ENCODE measurements at regions not wholly inside any gene's neighbourhood (a gene's known extent, or its start where the extent isn't known, plus 50 kb on each side); places are given as distances from the start of the nearest gene placed in this dataset.

- TF ChIP-seq POLR2A (IDR thresholded peaks at IDR 0.05; ENCODE audit: low read depth): no peak
- no peak for TF ChIP-seq POLR2AphosphoS5 (IDR thresholded peaks at IDR 0.05)
- TF ChIP-seq CTCF (IDR thresholded peaks at IDR 0.05): no peak
- TF ChIP-seq EP300 (IDR thresholded peaks at IDR 0.05): no peak
Measured at GRCh38 chr11:119580081-119580480, 148.9 kb downstream of the NECTIN1 start.
